HG03196 (cell line): ENCODE measurements at regions not wholly inside any gene's neighbourhood (a gene's known extent, or its start where the extent isn't known, plus 50 kb on each side); places are given as distances from the start of the nearest gene placed in this dataset.
"Not testable (repeated sequence)": the region's sequence is repeated elsewhere in the genome, so short reads cannot be mapped to it uniquely, and the experiment has no call there.

Experiments
- ATAC-seq: cut with Tn5 transposase; IDR thresholded peaks from one replicate; pipeline ENCODE4 v1.9.1; 2021; ENCODE audit not compliant: unreplicated experiment

DNA sequence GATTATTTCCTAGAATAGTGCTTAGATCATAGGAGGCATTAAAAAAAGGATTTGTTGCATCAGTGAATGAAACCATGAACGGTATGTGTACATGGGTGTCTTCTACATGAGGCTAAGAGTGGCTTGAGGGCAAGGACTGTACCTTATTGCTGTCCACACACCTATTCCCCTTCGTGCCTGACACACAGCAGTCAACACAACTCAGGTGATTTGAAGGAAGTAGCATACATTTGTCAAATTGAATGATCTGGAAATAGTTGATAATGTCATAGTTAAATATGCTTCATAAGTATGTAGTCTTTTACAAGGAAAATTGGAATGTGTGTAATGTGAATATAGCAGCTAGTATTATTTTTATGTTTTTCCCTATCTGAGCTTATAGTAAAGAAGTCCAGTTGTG lies 189.0 kb upstream of the DAB1 start:
- no peak for ATAC-seq

DNA sequence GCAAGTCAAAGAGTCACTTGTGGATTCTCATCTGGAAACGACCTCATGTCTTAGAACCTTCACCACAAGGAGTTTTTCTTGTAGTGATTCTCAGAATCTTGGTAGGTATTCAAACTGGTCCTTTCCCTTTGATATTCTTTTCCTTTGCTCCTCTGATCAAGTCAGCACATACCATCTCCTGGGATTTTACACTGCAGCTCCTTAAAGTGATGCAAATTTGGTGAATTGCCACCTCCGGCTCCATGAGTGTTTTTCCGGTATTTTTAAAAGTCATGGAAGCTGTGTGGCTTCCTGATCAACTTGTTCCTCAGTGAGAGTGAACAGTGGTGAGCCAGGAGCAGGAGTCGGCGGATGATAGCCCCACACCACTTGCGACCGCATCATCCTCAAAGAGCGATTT lies 182.1 kb upstream of the DAB1 start:
- no peak for ATAC-seq

DNA sequence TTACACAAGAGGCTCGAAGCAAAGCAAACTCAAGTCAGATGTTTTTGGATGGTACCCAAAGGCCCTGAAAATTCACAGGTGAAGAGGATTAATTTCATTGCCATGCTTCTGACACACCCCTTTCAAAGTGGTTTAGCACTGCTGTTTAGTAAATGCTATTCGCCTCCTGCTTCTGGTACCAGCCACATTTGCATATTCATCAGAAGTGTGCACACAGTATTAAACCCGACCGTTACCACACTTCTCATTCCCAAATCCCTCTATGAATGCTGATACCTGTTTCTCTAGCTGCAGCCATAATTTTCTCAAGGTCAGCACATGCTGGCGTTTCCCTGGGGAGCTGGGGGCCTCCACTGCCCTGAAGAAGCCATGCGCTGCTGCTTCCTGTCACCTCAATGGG lies 179.8 kb upstream of the DAB1 start:
- ATAC-seq, result no peak

DNA sequence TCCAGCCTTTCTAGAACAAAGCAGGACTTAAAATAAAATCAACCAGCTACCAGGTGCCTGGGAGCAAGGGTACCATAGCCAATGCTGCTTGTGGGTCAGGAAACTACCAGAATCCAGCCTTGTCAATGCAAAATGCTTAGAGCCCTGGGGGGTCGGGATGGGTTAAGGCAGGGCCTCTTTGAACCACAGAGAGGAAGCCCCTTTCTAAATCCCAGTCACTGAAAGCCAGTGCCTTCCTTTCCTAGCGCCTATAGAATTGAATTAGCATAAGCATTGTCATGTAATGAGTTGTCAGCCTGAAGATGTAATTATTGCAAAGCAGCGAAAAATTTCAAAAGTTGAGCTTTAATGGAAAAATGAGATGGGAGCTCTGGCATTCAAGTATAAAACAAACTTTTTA lies 176.6 kb upstream of the DAB1 start:
- ATAC-seq, result no peak

DNA sequence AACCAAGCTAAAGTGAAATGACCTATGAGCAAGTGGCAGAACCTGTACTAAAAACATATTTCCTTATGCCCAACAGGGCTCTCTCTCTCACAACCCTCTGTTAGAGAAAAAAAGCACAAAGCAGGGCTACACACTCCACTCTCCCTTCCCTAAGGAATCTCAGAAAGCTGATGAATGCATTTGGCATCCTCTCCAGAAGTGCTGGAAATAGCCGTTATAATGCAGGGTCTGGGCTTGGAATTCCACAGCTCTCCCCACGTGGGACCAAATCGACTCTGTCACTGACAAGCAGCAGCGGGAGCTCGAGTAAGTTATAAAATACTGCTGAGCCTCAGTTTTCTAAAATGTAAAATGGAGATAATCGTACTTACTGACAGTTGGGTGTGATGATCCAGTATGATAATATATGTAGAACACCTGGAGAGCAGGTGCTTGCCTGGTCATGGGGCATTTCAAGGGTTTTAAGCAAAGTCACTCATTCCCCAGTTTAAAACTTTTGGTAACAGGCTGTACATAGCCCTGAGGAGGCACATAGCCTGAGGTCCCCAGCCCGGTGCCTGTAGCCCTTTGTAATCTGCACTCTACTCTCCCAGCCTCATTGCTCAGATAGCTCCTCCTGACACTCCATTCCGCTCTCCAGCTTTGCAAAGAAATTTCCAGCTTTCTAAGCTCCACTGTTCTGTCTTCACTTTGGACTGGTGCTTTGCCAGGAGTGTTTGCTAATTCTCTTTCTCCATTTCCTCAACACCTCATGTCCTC lies 175.6 kb upstream of the DAB1 start:
- ATAC-seq, result no peak

DNA sequence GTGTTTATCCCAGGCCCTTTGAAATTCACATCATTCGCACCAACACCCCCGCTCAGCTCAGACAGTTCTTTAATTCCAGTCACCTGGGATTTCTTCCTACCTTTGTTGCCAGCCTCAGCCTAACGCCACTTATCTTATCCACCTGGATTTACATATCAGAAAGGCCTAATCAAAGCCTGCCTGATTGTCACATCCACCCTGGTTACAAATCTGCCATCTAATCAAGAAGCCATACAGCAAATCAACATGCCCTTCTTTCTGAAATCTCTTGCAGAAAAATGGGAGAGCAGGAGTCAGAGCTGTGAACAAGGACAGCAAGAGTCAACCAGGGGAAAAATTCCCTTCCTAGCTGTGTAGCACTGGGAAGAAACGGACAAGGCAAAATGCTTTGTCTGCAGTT lies 173.2 kb upstream of the DAB1 start:
- ATAC-seq, result no peak

DNA sequence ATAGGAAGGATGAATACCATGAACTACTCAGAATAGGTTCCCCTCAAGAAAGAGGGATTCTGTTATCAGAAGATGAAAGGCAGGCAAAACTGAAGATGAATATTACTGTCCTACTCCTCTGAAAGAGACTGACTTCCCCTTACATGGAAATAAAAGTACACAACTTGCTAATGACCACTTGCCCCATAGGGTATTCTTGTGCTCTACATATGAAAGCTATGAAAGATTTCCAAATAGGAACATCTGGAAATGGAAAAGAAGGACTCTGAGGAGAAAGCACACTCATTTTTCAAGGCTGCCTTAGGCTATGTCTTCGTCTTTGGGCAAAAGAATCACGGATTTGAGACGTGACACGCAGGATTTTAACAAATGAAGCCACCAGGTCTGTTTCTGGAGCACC lies 170.1 kb upstream of the DAB1 start:
- ATAC-seq, result no peak

DNA sequence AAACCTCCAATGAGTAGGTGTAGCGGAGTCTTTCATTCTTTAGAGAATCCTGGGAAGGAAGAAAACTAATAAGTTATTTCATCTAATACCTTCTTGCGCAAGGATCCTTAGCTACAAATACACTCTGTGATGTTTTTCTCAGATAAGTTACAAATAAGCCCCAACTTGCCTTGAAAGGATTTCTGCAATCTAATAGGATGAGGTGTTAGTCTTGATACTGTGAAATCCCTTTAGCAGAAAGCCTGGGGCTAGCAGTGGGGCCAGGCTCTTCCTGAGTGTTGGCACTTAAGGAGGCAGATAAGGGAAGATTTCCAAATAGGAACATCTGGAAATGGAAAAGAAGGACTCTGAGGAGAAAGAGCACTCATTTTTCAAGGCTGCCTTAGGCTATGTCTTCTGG lies 168.0 kb upstream of the DAB1 start:
- no peak for ATAC-seq

DNA sequence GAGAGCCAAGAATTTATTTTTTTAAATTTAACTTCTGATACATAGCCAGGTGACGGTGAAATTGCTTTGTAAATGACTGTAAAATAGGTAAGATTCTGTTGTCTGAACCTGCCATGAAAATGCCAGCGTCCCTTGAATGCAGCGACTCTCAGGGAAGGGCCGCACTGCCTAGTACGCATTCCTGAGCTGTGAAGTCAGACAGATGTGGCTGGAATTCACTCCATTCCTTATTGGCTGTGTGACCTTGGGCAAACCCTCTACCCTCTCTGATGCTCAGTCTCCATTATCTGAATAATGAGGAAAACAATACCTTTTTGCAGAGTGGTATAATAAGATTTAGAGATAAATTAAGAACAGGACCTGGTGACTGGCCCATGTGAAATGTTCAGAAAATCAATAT lies 167.1 kb upstream of the DAB1 start:
- ATAC-seq, result no peak

DNA sequence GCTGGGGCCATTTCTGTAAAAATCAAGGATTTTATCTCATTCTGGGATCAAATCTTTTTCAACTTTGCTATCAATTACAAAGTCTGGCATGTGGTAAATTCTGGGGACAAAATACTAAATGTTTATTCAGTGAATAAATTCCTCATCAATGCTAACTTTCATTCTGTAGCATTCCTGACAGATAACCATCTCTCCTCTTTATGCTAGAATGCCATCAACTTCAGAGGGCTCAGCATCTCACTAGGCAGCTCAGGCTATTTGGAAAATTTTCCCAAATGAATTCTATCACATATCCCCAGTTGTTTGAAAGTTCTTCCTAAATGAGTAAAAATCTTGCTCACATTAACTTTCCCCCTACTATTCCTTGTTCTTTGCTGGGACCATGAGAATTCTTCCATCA lies 163.0 kb upstream of the DAB1 start:
- no peak for ATAC-seq

DNA sequence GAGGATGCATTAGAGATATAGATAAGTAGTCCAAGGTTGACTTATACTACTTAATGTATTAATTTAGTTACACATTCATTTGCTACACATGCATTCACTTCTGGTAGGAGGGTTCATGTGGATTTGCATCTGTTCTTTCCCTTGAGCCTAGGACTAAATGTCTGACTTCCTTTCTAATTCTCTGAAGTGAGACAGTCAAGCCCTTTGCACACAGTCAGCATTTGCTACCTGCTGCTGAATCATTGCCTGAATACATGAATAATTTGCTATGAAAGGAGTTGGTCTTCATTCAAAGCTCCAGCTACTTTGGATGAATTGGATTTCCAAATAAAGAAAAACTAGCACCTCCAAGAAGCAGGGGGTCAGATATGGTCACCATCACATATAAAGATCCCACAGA lies 154.8 kb upstream of the DAB1 start:
- ATAC-seq, result no peak

DNA sequence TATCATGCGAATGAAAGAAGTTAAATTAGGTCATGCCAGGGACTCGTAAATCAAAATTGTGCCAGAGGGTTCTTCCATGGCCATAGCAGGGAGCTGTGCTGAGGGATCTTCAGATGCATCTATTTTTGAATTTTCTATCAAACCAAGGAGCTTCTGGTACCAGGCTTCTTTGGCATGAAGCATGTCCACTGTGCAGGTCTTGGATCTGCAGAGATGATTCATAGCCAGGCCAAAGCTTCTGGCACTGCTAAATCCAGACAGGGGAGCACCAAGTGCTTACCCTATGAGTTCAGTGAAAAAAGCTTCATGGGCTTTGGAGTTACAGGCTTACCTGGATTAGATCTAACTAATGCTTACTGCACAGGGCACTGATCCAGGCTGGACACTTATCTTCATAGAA lies 154.2 kb upstream of the DAB1 start:
- ATAC-seq, result no peak

DNA sequence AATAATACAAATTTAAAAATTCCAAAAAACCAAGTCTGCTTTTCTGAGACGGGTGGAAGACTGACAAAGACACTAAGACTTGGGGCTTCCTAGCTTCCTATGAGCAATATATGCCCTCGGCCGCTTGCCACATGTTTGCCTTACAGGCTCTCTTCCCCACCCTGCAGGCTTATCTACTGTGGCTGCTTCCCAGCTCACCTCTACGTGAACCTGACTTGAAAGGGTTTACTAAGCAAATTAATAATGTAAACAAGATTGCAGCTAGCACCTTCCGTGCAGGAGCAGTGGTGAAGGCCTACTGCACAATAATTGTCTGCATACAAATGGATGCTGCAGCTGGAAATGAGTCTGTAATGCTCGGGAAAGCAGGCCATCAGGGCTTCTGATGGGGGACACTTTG lies 152.9 kb upstream of the DAB1 start:
- ATAC-seq, result no peak

DNA sequence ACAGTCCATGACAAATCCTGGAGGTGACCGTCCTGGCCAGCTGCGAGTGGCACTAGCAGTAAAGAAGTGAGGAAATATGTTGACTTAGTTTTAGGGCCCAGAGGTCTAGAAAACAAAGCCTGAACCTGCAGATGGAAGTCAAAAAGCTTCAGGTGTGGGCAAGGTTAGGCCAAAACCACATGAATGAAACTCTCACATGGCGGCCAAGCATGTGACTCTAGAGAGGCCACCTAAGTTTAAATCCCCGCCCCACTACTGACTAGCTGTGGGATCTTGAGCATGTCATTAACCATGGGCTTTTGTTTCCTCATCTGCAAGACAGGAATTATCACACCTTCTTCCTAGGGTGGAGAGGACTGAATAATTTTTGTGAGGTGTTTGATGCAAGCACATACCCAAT lies 148.2 kb upstream of the DAB1 start:
- ATAC-seq, result no peak

DNA sequence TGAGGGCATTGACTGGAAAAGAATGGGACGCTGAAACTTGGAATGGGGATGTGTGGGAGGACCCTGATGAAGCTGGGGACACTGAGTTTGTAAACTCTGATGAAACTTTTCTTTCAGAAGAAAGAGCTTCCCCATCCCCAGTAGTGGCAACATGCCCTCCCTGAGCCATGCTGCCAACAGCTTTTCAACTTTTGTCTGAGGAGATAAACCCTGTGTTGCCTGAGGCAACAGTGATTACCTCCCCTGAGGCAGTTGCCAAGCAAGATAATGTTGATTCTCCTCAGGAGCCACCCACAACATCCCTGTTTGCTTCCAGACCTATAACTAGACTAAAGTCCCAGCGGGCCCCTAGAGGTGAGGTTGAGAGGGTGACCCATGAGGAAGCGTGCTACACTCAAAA lies 134.2 kb upstream of the DAB1 start:
- ATAC-seq, result not testable (repeated sequence)

DNA sequence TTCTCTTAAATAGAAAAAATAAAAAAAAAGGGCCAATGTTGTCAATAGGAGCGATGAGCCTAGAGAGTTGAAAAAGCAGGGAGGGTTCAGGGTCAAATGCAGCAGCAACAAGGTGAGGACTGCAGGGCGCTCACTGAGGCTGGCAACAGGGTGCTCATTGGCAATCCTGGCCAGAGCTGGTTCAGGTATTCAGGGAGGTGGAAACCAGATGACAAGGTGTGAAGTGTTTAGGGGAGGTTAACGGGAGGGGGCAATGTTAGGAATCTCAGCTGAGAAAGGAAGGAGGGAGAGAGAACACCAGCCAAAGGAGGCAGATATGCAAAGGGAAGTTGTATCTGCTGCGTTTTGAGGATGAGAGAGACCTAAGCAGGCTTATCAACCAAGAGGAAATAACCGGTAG lies 129.8 kb upstream of the DAB1 start:
- ATAC-seq, result no peak

DNA sequence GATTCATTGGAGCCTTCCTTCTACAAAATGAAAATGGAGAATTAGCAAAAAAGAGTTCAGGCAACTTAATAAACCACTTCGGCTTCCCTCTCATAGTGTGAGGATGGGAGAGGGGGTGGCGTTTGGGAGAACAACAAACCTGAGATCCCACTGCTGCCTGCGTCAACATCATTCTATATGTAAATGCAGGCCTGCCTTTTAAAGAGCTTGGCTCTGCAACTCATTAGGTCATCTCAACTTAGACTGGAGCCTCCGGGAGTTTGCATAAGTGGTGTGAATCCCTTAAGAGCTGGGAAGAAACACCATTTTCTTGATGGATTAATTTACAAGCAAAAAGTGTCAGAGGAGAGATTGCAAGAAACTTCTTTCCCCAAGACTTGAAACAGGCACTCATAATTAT lies 127.6 kb upstream of the DAB1 start:
- no peak for ATAC-seq

DNA sequence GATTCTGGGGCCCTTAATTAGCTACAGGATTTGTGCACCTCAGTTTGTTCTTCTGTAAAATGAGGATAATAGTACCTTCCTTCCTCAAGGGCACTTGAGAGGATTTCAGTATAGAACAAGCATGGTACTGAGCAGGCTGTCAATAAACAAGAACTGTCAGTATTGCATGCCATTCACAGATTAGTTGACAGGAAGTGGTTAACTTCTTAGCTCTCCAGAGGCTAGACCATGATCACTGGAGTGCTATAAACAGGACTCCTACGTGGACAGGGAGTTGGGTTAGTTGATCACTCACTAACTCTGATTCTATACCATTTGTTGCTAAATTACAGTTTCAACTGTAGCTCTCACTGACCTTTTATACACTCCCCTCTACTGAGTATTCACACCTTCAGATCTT lies 126.2 kb upstream of the DAB1 start:
- ATAC-seq, result peak; percentile 73

DNA sequence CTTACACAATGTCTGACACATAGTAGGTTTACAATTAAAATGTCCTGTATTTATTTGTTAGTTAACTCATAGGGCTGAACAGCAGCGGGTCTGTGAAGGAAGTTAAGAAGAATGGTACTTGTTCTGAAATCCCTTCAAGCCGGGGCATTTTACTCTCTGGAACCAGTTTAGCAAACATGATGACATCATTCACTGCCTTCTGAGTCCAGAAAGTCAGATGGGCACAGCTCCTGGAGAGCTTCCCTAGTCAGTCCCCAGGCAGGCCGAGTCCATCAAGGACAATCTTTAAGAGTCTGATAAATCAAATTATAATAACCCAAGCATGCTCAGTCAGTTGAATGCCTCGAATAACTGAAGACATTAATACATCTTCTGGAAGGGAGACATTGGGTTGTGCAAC lies 125.4 kb upstream of the DAB1 start:
- no peak for ATAC-seq

DNA sequence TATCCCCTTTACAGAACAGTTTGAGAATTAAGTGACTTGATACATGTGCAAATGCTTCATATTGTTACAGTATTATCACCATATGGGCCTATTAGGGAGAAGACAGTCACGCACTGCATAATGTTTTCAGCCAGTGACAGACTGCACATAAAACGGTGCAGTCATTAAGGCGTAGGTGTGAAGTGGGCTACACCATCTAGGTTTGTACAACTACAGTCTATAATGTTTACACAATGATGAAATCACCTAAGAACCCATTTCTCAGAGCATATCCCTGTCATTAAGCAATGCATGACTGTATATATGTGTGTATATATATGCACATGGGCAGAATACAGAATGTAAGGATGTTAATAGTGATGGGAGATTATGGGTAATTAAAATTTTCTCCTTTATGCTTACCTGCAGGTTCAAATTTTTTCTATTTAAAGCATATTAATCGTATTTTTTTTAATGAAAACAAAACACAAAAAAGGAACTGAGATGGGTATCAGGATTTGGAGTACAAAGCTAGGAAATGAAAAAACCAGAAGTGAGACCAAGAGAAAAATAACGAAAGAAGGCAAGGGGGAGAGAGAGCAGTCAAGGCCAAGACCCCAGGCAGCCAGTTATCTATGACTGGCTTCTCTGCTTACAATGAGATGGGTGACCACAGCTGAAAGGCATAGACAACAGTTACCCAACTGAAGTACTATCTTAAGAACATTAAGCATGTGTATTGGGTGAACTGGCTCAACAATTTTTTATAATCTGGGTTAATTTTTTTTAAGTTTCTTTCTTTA lies 122.9 kb upstream of the DAB1 start:
- no peak for ATAC-seq

DNA sequence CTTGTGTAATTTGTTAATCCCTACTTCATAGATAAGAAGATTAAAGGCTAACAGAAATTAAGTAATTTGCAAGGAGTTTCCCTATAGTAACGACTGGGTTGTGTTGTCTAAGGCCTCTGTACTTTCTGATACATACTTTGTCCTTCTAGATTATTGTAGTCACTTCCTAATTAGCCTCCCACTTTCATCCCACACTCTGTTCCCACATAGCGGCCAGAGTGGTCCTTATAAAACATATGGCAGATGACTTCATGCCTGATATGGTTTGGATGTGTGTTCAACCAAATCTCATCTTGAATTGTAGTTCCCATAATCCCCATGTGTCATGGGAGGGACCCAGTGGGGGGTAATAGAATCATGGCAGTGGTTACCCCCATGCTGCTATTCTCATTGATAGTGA lies 120.5 kb upstream of the DAB1 start:
- no peak for ATAC-seq

DNA sequence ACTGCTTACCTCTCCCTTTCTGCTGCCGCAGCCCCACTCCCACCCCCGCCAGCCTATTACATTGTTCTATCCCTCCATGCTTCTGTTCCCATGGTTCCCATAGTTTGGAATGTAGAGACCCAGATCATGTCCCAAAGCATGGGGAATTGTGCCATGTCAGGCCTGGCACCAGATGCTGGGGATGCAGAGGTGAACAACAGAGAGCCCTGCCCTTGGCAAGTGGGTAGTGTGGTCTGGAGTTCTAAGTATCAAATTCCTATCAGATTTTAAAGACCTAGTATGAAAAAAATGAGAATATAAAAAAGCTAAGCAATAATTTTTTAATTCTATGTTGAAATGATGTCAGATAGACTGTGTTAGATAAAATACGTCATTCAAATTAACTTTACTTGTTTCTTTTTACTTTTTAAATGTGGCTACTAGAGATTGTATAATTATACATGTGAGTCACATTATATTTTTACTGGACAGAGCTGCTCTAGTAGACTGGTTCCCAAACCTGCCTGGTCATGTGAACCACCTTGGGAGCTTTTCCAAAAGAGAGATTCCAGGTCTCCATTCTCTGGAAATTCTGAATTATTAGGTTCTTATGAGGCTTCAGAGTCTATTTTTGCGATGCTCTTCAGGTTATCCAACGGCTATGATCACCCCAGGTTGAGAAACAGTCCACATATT lies 113.0 kb upstream of the DAB1 start:
- no peak for ATAC-seq
